Right kidney (tissue), 1 donor: ENCODE measurements at regions not wholly inside any gene's neighbourhood (a gene's known extent, or its start where the extent isn't known, plus 50 kb on each side); places are given as distances from the start of the nearest gene placed in this dataset.

Source experiments
- DNase-seq: peaks from one replicate; pipeline ENCODE4 v3.0.0-alpha.2; 2016

DNA sequence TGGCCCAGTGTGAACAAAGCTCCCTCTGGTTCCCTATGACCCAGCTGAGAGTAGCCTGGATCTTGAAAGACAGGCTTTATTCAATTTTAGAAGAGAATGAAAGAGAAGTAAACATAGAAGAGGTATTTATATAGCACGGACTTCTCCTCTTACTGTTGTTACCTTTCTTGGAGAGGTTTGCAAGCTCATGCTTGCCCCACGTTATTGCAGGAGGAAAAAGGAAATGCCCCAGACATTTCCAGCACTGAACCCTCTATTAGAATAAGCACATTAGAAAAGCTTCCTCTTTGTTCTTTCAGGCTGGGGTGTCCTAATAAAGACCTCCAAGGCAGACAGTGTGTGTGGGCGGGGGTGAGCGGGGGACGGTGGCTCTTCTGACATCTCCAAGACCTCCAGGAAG lies 98.7 kb upstream of the AGBL1 start:
- no peak for DNase-seq

DNA sequence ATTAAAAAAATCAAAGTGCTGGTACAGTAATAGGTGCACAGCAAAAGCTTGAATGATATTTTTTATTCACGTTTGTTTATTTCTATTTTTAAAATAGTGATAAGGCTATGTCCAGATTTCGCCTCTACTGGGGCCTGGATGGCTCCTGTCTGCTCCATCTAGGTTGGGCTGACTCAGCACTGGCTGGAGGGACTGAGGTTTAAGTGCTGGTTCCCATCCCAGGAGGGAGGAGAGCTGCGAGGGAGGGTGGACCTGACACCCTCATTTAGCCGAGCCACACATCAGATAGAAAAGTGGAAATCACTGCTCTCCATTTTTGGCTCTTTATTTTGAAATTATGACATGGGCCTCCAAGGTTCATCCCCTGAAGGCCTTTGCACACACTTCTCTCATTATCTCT lies 95.4 kb upstream of the AGBL1 start:
- DNase-seq: no peak

DNA sequence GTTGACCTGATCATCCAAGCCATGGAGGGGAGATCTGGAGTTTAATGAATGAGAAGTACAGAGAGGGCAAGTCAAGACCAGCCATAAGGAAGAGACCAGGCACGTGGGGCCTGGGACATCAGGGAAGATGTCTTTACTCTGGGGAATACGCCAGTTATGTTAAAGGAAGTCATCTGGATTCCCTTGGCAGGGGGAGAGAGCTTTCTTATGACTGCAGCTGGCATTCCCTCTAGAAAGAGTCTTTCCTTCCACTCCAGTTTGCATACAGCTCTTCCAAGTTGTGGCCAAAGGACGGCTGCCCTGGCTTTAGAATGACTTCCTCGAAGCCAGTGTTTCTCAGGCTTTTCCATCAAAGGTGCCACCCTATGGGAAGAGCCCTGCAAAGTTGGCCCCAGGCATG lies 93.6 kb upstream of the AGBL1 start:
- no peak for DNase-seq

DNA sequence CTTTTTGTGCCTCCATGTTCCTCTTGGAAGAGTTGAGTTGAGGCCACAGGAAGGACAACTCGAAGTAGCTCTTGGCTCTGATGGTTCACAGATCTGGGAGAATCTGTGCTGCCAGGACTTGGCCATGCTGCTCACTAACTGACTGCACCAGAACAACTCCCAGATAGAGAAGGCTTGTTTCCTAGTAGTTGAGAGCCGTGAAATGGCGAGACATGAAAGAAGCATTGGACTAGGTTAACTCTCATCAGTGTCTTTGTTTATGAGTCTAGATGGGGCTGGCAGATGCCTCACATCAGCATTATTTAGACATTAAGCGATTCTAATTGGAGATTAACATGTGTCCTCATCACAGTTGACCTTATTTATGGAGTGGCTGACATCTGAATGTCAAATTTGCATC lies 92.9 kb upstream of the AGBL1 start:
- no peak for DNase-seq

DNA sequence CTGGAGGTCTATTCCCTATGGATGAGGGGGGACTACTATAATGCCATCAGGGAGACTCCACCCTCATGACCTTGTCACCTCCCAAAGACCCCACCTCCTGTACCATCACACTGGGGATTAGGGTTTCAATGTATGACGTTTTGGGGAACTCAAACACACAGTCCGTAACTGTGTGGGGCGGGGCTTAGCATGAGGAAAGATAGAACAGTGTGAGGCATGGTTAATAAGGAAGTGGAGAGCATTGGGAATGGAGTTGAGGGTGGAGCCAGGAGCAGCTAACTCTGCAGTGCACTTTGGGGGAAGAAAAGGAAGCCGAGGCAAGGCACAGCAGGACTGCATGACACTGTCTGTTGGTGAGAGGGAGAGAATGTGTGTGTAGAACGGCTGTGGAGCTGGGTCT lies 90.9 kb upstream of the AGBL1 start:
- DNase-seq: no peak

DNA sequence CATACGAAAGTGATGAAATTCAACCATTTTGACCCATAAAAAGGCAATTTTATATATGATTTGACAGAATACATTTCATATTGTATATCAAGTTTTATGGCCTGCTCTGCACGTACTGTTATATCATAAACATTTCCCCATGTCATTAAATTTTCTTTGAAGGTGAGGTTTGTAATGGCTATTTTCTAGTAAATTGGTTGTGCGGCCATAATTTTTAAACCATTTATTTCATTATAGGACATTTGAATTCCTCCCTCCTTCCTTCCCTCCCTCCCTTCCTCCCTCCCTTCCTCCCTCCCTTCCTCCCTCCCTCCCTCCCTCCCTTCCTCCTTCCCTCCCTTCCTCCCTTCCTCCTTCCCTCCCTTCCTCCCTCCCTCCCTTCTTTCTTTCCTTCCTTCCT lies 87.4 kb upstream of the AGBL1 start:
- no peak for DNase-seq

- DNase-seq: no peak
Measured at GRCh38 chr15:85993116-85993515, 86.6 kb upstream of the AGBL1 start.

DNA sequence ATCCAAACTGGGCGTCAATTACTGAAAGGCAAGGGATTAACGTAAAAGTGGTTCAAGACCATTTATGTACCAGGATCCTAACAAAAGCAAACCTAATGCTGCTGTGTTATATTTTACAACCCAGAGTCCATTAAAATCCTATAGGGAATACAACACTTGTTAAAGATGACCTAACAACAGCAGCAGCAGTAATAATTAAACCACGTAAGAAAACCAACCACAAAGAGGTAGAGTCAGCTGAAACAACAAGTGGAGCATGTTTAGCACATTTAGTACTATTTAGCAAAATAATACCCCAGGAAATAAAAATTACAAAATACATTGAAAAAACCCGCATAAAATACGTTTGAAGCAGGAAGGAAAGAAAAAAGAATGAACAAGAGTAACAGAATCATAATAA lies 82.1 kb upstream of the AGBL1 start:
- no peak for DNase-seq

GRCh38 chr15:85999658-86000057 lies 80.0 kb upstream of the AGBL1 start:
- DNase-seq: no peak

DNA sequence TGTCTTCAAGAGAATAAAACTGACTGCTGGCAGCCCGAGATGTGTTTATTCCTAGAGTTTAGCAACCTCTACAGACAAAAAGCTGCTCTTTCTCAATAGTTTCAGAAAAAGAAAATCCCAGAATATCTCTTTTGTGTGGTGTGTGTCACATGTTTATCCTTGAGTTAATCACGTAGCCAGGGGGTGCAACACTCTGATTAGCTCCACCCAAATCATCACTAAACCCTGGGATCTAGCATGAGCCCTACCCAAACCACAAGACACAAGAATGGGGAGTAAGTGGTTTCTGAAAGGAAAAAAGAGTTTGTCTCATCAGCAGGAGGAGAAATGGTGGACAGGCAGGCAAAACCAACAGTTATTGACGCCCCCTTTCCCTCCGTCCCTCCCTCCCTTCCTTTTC lies 78.5 kb upstream of the AGBL1 start:
- DNase-seq: no peak

GRCh38 chr15:86002444-86002843 lies 77.2 kb upstream of the AGBL1 start:
- no peak for DNase-seq

DNA sequence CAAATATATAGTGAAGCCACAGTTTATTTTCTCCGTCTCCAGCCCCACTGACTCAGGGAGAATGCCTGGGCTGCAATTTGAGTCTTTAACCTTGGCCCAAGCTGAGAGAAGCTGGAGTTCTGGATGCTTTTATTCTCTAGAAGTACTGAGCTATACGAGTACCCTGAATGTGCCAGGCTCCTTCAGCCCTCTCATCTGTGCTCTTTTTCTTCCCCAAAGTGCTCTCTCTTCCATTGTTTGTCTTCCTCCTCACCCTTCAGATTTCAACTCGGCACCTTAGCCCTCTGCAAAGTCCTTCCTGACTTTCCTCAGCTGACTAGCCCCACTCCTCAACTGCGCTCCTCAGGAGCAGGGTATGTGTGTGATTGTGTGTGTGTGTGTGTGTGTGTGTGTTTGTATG lies 75.6 kb upstream of the AGBL1 start:
- DNase-seq: no peak

DNA sequence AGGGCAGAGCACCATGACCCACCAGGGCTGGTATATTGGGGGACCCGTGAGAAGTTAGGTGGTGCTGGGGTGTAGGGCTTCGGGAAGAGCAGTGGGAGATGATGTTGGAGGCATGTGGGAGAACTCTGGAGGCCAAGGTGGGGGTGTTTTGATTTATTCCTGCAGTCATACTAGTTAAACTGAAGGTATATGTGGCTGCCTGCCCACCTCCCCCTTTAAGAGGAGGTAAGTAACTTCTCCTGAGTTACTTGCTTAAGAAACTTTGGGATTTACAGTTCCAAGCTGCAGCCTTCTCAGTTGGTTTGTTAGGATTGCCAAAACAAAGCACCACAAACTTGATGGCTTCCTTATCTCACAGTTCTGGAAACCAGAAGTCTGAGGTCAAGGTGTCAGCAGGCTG lies 73.1 kb upstream of the AGBL1 start:
- no peak for DNase-seq

- no peak for DNase-seq
Measured at GRCh38 chr15:86009727-86010126, 69.9 kb upstream of the AGBL1 start.

DNA sequence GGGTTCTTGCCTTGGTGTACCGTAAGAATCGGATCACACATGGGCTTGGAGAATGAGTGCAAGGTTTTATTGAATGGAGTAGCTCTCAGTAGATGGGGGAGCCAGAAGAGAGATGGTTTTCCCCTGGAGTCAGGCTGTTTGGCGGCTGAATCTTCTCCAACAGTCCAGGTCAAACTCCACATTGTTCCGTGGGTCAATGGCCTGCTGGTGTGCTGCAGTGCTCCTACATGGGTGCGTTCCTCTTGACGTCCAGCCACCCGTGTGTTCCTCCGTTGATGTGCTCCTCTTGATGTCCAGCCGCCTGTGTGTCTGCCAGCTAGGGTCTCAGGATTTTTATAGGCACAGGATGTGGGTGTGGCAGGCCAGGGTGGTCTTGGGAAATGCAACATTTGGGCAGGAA lies 69.3 kb upstream of the AGBL1 start:
- no peak for DNase-seq

- DNase-seq: no peak
Measured at GRCh38 chr15:86010891-86011290, 68.8 kb upstream of the AGBL1 start.

DNA sequence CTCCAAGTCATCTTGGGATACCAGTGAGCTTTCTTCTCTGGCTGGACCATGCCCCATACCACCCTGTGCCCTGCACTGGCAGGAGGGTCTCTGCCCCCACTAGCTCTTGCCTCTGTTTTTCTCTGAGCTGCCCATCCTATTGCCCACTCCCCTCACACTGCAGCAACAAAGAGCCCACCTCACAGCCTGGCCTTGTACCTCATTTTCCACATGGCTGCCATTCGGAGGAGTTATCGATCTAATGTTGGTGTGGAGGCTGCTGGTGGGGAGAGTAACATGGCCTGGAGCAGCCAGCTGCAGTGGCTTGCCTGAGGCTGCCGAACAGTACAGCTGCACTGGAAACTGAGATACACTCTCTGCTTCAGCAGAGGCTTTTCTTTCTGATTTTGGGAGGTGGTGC lies 65.7 kb upstream of the AGBL1 start:
- no peak for DNase-seq

- no peak for DNase-seq
Measured at GRCh38 chr15:86016750-86017149, 62.9 kb upstream of the AGBL1 start.

DNA sequence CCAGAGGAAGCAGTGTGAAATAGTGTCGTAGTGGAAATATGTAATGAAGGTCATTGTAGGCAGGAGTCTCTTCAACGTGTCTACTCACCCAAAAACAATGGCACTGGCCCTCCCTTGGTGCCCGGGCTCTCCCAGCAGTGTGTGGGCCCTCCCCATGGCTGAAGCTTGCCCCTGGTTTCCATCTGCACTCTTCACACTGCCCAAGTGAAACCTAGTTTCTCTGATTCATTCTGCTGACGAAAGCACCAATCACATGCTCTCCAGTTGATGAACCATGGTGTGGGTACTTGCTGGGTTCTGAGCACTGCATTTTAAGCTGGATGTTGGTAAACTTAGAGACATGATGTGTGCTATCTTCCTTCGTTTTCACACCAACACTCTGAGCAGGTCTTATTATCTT lies 61.0 kb upstream of the AGBL1 start:
- DNase-seq: no peak

- DNase-seq: no peak
Measured at GRCh38 chr15:86021281-86022264, 58.1 kb upstream of the AGBL1 start.

- DNase-seq: no peak
Measured at GRCh38 chr15:86028961-86029360, 50.7 kb upstream of the AGBL1 start.
